ENCODE measurements at regions not wholly inside any gene's neighbourhood (a gene's known extent, or its start where the extent isn't known, plus 50 kb on each side); places are given as distances from the start of the nearest gene placed in this dataset.
"Not testable (repeated sequence)": the region's sequence is repeated elsewhere in the genome, so short reads cannot be mapped to it uniquely, and the experiment has no call there.

- H3K27ac Mint-ChIP-seq, result no peak overlapping the region
- ChIA-PET POLR2A (no interaction called here), CTCF (interaction anchor here (0.6 kb wide), 1 partner anchor 21 kb away, joined by 3 read pairs; no protein-coding TSS in a partner anchor)
- TF ChIP-seq, protein P1, sequence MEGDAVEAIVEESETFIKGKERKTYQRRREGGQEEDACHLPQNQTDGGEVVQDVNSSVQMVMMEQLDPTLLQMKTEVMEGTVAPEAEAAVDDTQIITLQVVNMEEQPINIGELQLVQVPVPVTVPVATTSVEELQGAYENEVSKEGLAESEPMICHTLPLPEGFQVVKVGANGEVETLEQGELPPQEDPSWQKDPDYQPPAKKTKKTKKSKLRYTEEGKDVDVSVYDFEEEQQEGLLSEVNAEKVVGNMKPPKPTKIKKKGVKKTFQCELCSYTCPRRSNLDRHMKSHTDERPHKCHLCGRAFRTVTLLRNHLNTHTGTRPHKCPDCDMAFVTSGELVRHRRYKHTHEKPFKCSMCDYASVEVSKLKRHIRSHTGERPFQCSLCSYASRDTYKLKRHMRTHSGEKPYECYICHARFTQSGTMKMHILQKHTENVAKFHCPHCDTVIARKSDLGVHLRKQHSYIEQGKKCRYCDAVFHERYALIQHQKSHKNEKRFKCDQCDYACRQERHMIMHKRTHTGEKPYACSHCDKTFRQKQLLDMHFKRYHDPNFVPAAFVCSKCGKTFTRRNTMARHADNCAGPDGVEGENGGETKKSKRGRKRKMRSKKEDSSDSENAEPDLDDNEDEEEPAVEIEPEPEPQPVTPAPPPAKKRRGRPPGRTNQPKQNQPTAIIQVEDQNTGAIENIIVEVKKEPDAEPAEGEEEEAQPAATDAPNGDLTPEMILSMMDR (IDR thresholded peaks at IDR 0.05), result no peak
- no peak overlapping the region for H3K4me3 Mint-ChIP-seq
- no peak for DNase-seq
- no peaks in the 10 kb centered on the region for H3K27me3 Mint-ChIP-seq
- ATAC-seq (ENCODE audit: low read depth), result peak; percentile 82
- intact Hi-C loops (cut with micrococcal nuclease), result loop anchor here (1.0 kb wide), 1 partner anchor 63 kb away; the partner anchor contains the start of gene GBE1
- no peaks in the 10 kb centered on the region for H3K36me3 Mint-ChIP-seq (ENCODE audit: low read depth)
- H3K4me1 Mint-ChIP-seq, result peaks cover 10% of the 10 kb centered on the region
- peaks cover 4% of the 10 kb centered on the region for H3K9me3 Mint-ChIP-seq
Measured at GRCh38 chr3:81823882-81824395, 62.5 kb upstream of the GBE1 start.

GRCh38 chr3:81823086-81823485, 61.6 kb upstream of the GBE1 start:
- no peaks in the 10 kb centered on the region for H3K36me3 Mint-ChIP-seq (ENCODE audit: low read depth)
- POLR2A ChIA-PET, result no interaction called here
- no peaks in the 10 kb centered on the region for H3K27me3 Mint-ChIP-seq
- no peak for ATAC-seq (ENCODE audit: low read depth)
- no peak overlapping the region for H3K4me3 Mint-ChIP-seq
- DNase-seq, result no peak
- CTCF ChIA-PET, result no interaction called here
- no peak overlapping the region for H3K27ac Mint-ChIP-seq
- TF ChIP-seq, protein P1 (IDR thresholded peaks at IDR 0.05), result no peak
- H3K4me1 Mint-ChIP-seq, result peaks cover 10% of the 10 kb centered on the region
- intact Hi-C loops (cut with micrococcal nuclease), result no loop called here
- peaks cover 9% of the 10 kb centered on the region for H3K9me3 Mint-ChIP-seq

DNA sequence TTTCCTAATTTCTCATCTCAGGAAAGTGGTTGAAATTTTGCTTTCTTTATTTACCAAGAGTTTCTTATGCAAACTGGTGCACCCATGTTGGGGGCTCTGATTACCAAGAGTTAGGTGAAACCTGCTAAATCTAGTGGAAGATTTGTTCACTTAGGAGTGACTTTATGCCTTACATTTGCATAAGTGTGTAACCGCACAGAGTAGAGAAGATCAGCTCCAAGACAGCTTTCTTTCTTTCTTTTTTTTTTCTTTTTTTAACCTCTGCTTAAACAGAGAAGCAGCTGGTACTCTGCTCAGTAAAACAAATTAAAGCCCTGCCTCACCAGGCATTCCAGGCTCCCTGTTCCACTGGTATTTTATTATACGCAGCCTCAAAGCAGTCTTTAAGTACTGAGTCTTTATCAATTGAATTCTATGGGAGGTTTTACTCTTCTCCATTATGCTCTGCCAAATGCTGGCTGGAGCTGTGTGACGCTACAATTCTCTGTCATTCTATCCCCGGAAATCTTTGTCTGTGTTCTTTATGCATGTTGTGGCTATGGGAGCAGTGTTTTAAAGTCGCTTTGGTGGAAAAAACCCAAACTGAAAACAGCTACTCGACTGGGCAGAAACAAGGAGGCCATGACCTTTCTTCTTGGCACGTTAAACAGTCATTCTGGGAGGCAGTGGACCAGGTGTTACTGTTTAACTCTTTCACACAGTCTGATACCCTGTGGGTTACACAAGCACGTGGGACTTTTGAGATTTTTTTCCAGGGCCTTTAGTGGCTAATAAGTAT, 55.2 kb upstream of the GBE1 start:
- no peak overlapping the region for H3K27ac Mint-ChIP-seq
- peaks cover 9% of the 10 kb centered on the region for H3K9me3 Mint-ChIP-seq

GRCh38 chr3:81812098-81812497, 50.7 kb upstream of the GBE1 start:
- H3K4me3 Mint-ChIP-seq; H3K27me3 Mint-ChIP-seq; CTCF ChIA-PET; intact Hi-C loops (cut with micrococcal nuclease); H3K9me3 Mint-ChIP-seq; DNase-seq; H3K27ac Mint-ChIP-seq; H3K36me3 Mint-ChIP-seq (ENCODE audit: low read depth); H3K4me1 Mint-ChIP-seq; POLR2A ChIA-PET; ATAC-seq (ENCODE audit: low read depth): not testable (repeated sequence)

More for the DNA sequence above, 55.2 kb upstream of the GBE1 start:
- no peak overlapping the region for H3K4me3 Mint-ChIP-seq
- ChIA-PET POLR2A (no interaction called here), CTCF (no interaction called here)
- no peaks in the 10 kb centered on the region for H3K4me1 Mint-ChIP-seq
- DNase-seq (no peak), ATAC-seq (ENCODE audit: low read depth) (no peak)
- TF ChIP-seq, protein P1 (IDR thresholded peaks at IDR 0.05), result no peak
- H3K36me3 Mint-ChIP-seq (ENCODE audit: low read depth), result no peaks in the 10 kb centered on the region
- H3K27me3 Mint-ChIP-seq, result peaks cover 2% of the 10 kb centered on the region
- intact Hi-C loops (cut with micrococcal nuclease), result no loop called here

Data from activated B cell treated with CpG ODN at 0.5 μM for 24 hours (primary cell).